ENCODE measurements at regions not wholly inside any gene's neighbourhood (a gene's known extent, or its start where the extent isn't known, plus 50 kb on each side); places are given as distances from the start of the nearest gene placed in this dataset.

GRCh38 chr3:42014921-42015533 lies 53.1 kb upstream of the ULK4 start:
- DNase-seq (peak; percentile 46 to 66), FAIRE-seq (no peak)
- Histone ChIP-seq H3K36me3 (ENCODE audit: control insufficient read depth in 3 of 3, insufficient read depth in 2 of 3, low read depth in 1 of 3, low read length in 3 of 3) (no peaks in the 10 kb centered on the region), H3K9me3 (ENCODE audit: control insufficient read depth in 2 of 2, insufficient read depth in 1 of 2, low read depth in 1 of 2, low read length in 1 of 2) (no peaks in the 10 kb centered on the region), H3K4me1 (ENCODE audit: control insufficient read depth in 3 of 3, insufficient read depth in 2 of 3, low read depth in 1 of 3, low read length in 2 of 3) (peaks cover 6 to 23% (median 22%) of the 10 kb centered on the region in 3 donors), H3K4me3 (ENCODE audit: low read depth in 1 of 3, low read length in 3 of 3) (peak overlapping the region; percentile 37 to 91 (median 78)), H3K27ac (ENCODE audit: low read depth in 1 of 3, low read length in 2 of 3) (peak overlapping the region in 2 of 3 donors; percentile 80 to 97), H3K27me3 (ENCODE audit: control insufficient read depth in 3 of 3, insufficient read depth in 3 of 3, low read length in 3 of 3) (no peaks in the 10 kb centered on the region)
- WGBS, 3 donors, result 4 to 9% (median 7%) methylated on average over 11 of the region's 11 CpGs

GRCh38 chr3:42014458-42014920 lies 52.6 kb upstream of the ULK4 start:
- H3K27me3 ChIP-seq (ENCODE audit: control insufficient read depth in 3 of 3, insufficient read depth in 3 of 3, low read length in 3 of 3), result no peaks in the 10 kb centered on the region
- H3K27ac ChIP-seq (ENCODE audit: low read depth in 1 of 3, low read length in 2 of 3), result peak overlapping the region; percentile 10 to 97 (median 80)
- H3K4me3 ChIP-seq (ENCODE audit: low read depth in 1 of 3, low read length in 3 of 3), result peak overlapping the region; percentile 78 to 96 (median 91)
- FAIRE-seq (no peak), DNase-seq (peak in 1 of 2 donors; percentile 55)
- 0 to 1% (median 1%) methylated on average over 12 of the region's 12 CpGs for WGBS, 3 donors
- H3K4me1 ChIP-seq (ENCODE audit: control insufficient read depth in 3 of 3, insufficient read depth in 2 of 3, low read depth in 1 of 3, low read length in 2 of 3), result peaks cover 4 to 23% (median 18%) of the 10 kb centered on the region in 3 donors
- no peaks in the 10 kb centered on the region for H3K9me3 ChIP-seq (ENCODE audit: control insufficient read depth in 2 of 2, insufficient read depth in 1 of 2, low read depth in 1 of 2, low read length in 1 of 2)
- H3K36me3 ChIP-seq (ENCODE audit: control insufficient read depth in 3 of 3, insufficient read depth in 2 of 3, low read depth in 1 of 3, low read length in 3 of 3), result no peaks in the 10 kb centered on the region

- no peaks in the 10 kb centered on the region for H3K9me3 ChIP-seq (ENCODE audit: control insufficient read depth in 2 of 2, insufficient read depth in 1 of 2, low read depth in 1 of 2, low read length in 1 of 2)
- 0 to 1% (median 1%) methylated on average over 30 to 103 of the region's 103 CpGs for WGBS, 3 donors
- FAIRE-seq, result no peak
- peak overlapping the region; percentile 10 to 97 (median 80) for H3K27ac ChIP-seq (ENCODE audit: low read depth in 1 of 3, low read length in 2 of 3)
- no peaks in the 10 kb centered on the region for H3K36me3 ChIP-seq (ENCODE audit: control insufficient read depth in 3 of 3, insufficient read depth in 2 of 3, low read depth in 1 of 3, low read length in 3 of 3)
- peak; percentile 58 to 66 for DNase-seq
- H3K4me3 ChIP-seq (ENCODE audit: low read depth in 1 of 3, low read length in 3 of 3), result peak overlapping the region; percentile 78 to 96 (median 91)
- H3K4me1 ChIP-seq (ENCODE audit: control insufficient read depth in 3 of 3, insufficient read depth in 2 of 3, low read depth in 1 of 3, low read length in 2 of 3), result peaks cover 2 to 23% (median 18%) of the 10 kb centered on the region in 3 donors
- no peaks in the 10 kb centered on the region for H3K27me3 ChIP-seq (ENCODE audit: control insufficient read depth in 3 of 3, insufficient read depth in 3 of 3, low read length in 3 of 3)
These were observed 52.0 kb upstream of the ULK4 start for GRCh38 chr3:42013691-42014457.

- no peaks in the 10 kb centered on the region for H3K9me3 ChIP-seq (ENCODE audit: control insufficient read depth in 2 of 2, insufficient read depth in 1 of 2, low read depth in 1 of 2, low read length in 1 of 2)
- H3K27me3 ChIP-seq (ENCODE audit: control insufficient read depth in 3 of 3, insufficient read depth in 3 of 3, low read length in 3 of 3), result no peaks in the 10 kb centered on the region
- peak overlapping the region; percentile 78 to 96 (median 91) for H3K4me3 ChIP-seq (ENCODE audit: low read depth in 1 of 3, low read length in 3 of 3)
- peak overlapping the region; percentile 86 to 99 (median 97) for H3K27ac ChIP-seq (ENCODE audit: low read depth in 1 of 3, low read length in 2 of 3)
- peaks cover 2 to 23% (median 16%) of the 10 kb centered on the region in 3 donors for H3K4me1 ChIP-seq (ENCODE audit: control insufficient read depth in 3 of 3, insufficient read depth in 2 of 3, low read depth in 1 of 3, low read length in 2 of 3)
- WGBS, 3 donors, result 0 to 1% (median 1%) methylated on average over 27 to 58 of the region's 58 CpGs
- no peaks in the 10 kb centered on the region for H3K36me3 ChIP-seq (ENCODE audit: control insufficient read depth in 3 of 3, insufficient read depth in 2 of 3, low read depth in 1 of 3, low read length in 3 of 3)
- DNase-seq (peak; percentile 79 to 84), FAIRE-seq (no peak)
These were observed 51.2 kb upstream of the ULK4 start for GRCh38 chr3:42012935-42013690.

GRCh38 chr3:42012383-42012934 lies 50.6 kb upstream of the ULK4 start:
- H3K27me3 ChIP-seq (ENCODE audit: control insufficient read depth in 3 of 3, insufficient read depth in 3 of 3, low read length in 3 of 3), result no peaks in the 10 kb centered on the region
- DNase-seq, result no peak
- FAIRE-seq, result no peak
- 35 to 52% (median 36%) methylated on average over 2 of the region's 2 CpGs for WGBS, 3 donors
- no peaks in the 10 kb centered on the region for H3K9me3 ChIP-seq (ENCODE audit: control insufficient read depth in 2 of 2, insufficient read depth in 1 of 2, low read depth in 1 of 2, low read length in 1 of 2)
- H3K27ac ChIP-seq (ENCODE audit: low read depth in 1 of 3, low read length in 2 of 3), result peak overlapping the region; percentile 39 to 99 (median 86)
- H3K36me3 ChIP-seq (ENCODE audit: control insufficient read depth in 3 of 3, insufficient read depth in 2 of 3, low read depth in 1 of 3, low read length in 3 of 3), result no peaks in the 10 kb centered on the region
- H3K4me1 ChIP-seq (ENCODE audit: control insufficient read depth in 3 of 3, insufficient read depth in 2 of 3, low read depth in 1 of 3, low read length in 2 of 3), result peaks cover 2 to 23% (median 16%) of the 10 kb centered on the region in 3 donors
- H3K4me3 ChIP-seq (ENCODE audit: low read depth in 1 of 3, low read length in 3 of 3), result no peak overlapping the region
